8988T (cell line): ENCODE measurements at regions not wholly inside any gene's neighbourhood (a gene's known extent, or its start where the extent isn't known, plus 50 kb on each side); places are given as distances from the start of the nearest gene placed in this dataset.

Experiments used
- DNase-seq: peaks from one replicate; pipeline ENCODE4 v3.0.0; 2011

DNA sequence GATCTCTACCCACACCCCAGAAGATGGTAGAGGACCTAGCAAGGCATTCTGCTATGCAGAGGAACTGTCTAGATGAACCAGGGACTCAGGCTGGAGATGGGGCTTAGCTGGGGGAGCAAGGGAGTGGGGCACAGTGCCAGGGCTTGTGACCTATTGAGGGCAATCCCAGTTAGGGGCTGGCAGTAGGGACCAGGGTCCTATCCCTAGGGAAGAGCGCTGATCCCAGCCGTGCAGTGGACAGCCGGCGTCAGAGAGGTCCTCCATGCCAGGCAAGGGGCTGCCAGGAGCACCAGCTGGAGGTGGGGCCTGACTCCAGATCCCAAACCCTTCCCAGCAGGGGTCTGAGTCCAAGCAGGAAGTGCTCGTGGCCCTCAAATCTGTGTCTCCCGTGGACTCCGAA lies 52.7 kb upstream of the NEURL1B start:
- DNase-seq, result no peak

DNA sequence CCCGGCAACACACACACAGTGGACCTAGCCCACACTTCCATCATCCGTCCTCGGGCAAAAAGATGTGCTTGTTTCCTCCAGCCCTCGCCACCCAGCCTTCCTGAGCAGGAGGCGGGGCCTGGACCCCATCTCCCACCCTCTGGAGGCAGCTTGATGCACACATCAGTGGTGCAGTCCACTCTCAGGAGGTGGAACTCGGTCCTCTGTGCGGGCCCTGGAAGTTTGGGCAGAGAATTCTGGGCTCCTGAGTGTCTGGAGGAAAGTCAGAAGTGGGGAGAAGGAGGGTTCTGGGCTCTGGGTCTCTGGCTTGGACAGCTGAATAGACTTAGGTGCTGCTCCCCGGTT lies 54.0 kb upstream of the NEURL1B start:
- no peak for DNase-seq

DNA sequence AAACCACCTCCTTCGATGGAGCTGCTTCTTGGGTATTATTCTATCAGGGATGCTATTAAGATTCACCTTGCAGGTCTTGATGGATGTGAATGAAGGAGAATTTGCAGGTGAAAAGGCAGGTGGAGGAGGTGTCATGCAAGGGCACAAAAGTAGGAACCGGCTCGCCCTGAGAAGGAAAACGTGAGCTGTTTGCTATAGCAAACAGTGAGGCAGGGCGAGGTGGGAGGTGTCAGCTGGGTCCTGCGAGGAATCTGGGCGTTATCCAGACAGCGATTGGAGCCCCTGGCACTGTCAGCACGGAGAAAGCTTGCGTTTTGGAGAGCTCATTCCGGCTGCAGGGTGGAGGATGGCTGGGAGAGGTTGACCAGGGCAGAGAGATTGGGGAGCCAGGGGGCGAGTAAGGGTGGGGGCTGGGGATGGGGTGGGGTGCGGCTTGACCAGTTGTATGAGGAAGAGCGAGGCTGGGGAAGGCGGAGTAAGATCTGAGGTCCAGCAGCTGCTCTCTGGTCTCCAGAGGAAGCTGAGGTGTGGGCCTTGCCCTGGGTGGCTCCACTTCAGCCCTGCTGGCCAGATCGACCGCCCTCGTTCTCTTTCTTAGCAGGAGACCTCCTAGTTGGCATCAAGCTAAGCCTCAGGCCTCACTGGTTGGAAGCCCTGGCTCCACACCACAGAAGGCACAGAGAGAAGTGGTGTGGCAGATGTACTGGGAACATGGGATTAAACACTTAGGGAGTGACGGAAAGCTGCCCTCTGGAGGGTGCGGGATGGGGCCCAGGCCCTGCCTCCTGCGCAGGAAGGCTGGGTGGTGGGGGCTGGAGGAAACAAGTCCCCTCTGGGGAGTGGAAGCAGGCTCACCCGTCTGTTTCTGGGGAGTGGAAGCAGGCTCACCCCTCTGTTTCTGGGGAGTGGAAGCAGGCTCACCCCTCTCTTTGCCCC lies 54.7 kb upstream of the NEURL1B start:
- no peak for DNase-seq

DNA sequence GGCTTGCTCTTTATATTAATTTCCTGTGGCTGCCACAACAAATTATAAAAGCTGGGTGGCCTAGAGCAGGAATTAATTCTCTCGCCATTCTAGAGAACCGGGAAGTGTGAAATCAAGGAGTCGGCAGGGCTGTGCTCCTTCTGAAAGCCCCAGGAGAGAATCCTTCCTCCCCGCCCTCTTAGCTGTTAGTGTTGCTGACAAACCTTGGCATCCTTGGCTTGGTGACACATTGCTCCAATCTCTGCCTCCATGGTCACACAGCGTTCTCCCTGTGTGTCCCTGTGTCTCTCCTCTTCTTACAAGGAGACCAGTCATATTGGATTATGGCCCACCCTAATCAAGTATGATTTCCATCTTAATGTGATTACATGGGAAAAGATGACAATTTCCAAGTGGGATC lies 55.9 kb upstream of the NEURL1B start:
- no peak for DNase-seq

DNA sequence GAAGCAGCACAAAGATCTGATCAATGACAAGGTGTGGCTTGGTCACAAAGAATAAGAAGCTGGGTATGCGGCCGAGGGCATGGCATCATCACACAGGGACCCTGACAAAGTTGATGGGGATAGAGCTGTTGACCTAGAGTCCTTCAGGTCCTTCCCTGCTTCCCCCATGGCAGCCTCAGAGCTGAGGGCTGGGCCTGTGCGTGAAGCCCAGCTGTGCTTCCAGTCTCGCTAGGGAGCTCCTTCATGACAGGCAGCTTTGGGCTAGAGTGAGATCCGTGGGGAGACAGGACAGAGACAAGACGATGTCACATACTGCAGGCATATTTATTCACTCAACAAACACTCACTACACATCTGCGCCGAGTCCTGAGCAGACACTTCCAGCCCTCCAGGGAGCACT lies 56.4 kb upstream of the NEURL1B start:
- no peak for DNase-seq

DNA sequence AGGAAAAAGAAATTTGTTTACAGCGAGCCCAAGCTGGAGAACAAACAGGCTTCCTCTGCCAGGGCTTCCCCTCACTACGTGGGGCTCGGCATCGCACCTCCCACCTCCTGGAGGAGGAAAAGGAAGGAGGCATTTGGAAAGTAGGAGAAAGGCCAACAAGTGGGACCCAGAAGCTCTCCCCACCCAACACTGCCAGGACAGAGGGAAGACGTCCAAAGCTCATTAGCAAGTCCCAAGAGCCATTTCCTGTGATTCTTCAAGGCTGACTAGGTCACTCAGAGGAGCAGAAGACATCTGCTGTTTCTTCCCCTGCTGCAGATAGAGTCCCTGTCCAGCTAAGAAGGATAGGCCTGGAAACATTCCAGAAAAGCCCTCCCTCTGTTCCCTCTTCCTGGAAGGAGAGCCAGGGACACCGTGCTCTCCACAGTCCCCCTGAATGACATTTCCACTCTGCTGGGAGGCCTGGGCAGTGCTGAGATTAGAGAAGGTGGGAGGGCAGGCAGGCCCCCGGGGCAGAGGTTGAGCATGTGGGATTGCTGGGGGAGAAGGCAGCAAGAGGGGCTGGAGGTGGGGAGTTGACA lies 57.0 kb upstream of the NEURL1B start:
- DNase-seq, result no peak

DNA sequence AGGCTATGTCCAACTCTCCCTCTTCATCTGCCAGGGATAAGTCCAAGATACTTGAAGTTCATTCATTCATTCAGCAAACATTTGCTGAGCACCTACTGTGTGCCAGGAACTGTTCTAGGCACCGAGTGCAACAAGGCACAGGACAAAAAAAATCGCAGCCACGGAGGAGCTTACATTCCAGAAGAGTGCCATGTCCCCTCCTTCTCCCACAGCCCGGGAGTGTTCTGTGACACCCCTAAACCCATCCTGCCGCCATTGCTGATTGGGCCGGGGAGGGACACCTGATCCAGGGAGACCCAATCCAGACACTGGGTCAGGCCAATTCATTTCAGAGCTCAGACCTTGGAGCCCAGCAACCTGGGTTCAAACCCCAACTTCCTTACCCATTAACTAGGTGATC lies 58.1 kb upstream of the NEURL1B start:
- DNase-seq, result no peak

DNA sequence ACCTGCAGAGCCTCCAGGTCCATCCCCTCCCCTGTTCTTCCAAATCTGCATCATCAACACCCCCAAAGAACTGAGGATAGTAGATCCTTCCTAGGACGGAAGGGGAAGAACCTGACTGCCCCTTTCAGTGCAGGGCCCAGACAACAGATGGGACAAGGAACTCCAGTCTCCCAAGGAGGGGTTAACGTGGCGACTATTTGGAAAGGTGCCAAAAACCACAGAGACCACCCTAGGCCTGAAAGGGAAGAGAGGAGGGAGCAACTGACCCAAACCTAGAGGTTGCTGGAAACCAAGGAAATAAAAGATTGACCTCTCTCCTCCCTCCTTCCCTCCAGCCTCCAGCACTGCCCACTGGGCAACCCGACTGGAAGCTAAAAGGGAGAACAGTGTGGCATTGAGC lies 59.7 kb upstream of the NEURL1B start:
- DNase-seq, result no peak

DNA sequence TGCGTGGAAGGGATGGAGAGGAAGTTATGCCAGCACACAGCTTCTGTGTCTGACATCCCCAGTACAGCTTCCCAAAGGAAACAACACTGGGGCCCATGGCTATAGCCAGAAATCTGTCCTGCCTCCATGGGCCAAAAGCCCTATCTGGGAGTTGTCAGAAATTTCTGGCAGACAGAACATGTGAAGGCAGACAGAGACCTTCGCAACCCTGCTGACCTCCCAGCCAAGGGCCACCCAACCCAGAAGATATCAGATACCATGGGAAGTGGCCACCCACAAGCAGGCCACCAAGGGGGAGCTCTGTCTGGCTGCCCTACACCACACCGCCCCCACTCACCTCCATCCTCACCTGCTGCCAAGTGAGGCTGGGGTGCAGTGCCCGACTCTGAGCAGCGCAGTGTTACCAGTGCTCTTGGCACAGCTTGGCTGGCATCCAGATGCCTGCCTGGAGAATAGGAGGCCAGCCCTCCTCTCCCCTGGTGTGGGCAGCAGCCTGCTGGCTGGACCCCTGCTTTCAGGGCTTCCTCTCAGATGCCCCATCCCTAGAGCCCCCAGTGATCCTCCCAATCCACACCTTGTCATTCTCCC lies 61.6 kb upstream of the NEURL1B start:
- DNase-seq, result no peak

DNA sequence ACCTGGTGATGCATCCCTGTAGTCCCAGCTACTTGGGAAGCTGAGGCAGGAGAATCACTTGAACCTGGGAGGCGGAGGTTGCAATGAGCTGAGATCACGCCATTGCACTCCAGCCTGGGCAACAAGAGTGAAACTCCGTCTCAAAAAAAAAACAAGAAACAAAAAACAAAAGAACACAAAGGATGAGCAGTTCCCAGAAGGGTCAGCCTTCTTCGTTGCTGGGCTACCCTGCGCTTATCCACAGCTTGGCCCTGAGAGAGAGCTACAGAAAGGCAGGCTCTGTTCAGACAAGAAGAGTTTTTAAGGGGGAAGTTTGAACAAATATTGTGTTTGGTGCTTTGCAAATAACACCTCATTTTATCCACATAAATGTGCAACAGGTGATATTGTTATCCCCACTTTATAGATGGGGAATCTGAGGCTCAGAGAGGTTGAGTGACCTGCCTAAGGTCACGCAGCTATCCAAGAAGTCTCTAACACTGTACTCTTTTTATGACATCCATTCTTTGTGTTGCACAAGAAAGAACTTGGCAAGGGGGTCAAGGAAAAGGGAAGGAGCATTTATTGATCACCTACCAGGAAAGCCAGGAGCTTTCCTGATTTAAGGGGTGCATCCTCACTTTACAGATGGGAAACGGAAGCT lies 63.7 kb upstream of the NEURL1B start:
- no peak for DNase-seq

DNA sequence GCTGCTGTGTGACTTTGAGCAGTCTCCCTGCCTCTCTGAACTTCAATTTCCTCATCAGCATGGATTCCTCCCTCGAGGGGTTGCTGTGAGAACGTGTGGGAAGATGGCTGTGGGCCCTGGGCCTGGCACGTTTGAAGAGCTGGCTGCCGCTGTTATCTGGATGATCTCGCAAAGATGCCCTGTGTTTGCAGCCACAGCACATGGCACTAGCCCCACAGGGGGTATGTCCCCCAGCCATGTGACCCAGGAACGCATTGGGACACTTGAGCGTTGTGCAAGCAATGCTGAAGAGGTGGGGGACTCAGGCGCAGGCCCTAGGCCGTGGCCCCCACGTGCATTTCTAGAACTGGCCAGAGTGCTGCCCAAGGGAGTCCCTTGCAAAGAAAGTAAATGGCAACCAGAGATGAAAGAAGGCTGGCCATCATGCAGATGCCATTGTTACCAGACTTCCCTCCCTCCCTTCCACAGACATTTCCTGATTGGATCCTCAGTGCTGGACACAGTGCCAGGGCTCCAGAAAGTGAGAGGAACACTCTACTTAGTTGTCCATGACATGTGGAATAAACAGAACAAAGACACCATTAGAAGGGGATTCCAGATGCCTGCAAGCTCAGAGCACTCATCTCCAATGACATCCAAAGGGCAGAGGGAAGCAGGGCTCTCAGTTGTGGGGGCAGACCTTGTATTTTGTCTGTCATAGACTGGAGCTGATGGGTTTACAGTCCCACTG lies 65.1 kb upstream of the NEURL1B start:
- DNase-seq, result no peak

DNA sequence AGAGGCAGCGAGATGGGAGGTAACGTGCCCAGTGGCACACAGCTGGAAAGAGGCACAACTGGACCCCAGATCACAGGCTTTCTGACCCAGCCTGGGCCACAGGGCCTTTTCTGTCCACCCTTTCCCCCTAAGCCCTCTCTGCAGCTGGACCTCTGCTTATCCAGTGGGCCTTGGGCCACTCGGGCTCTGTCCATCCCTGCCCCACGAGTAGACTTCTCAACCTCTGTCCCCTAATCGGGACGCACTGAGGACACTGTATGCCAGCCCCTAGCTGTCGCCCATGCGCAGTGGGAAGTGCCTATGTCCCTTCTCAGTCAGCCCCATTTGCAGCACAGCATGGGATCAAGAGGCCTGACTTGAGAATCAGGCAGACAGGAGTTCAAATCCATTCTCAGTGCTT lies 65.6 kb upstream of the NEURL1B start:
- DNase-seq, result no peak

DNA sequence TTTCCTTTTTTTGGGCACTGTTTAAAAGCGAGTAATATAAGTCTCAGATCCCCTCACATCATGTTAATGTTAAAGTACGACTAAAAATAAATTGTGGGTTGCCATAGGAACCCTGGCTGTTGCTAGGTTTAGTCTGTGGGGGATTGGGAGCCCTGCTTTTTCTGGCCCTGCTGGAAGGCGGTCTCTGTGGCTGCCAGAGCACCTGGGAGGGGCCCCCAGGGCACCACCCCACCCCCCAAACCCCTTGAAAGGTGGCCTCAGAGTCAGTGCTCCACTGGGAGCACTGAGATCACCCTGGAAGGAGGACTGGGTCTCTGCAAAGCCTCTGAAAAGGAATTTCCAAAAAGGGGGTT lies 66.2 kb upstream of the NEURL1B start:
- no peak for DNase-seq

DNA sequence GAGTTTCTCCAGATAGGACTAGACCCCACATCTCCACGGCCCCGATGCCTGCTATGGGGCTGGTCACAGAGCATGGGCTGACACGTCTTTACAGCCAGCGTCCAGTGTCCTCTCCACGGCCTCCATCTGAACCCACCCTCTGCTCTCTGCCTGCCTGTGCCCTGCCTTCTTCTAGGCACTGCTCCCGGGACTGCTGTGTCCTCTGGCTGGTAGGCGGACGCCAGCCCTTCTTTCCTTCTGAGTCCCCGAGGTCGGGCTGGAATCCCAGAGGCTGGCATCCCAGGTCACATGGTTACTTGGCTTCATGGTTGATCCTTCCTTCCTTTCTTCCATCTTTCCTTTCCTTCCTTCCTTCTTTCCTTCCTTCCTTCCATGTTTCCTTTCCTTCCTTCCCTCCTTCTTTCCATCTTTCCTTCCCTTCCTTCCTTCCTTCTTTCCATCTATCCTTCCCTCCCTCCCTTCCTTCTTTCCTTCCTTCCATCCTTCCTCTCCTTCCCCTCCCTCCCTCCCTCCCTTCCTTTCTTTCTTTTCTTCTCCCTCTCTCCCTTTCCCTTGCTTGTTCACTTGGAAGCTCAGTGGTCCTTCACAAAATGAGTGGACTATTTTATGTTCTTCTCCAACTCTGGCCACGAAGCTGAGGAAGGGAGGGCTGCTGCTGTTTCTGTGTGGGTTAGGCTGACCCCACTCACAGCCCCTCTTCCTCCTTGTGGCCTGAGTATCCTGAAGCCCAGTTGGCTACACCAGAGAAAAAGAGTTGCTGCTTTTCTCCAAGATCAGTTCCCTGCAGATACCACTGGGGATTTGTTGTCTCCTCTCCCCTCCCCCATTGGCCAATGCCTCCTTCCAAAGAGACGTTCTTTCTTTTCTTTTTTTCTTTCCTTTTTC lies 66.8 kb upstream of the NEURL1B start:
- no peak for DNase-seq

DNA sequence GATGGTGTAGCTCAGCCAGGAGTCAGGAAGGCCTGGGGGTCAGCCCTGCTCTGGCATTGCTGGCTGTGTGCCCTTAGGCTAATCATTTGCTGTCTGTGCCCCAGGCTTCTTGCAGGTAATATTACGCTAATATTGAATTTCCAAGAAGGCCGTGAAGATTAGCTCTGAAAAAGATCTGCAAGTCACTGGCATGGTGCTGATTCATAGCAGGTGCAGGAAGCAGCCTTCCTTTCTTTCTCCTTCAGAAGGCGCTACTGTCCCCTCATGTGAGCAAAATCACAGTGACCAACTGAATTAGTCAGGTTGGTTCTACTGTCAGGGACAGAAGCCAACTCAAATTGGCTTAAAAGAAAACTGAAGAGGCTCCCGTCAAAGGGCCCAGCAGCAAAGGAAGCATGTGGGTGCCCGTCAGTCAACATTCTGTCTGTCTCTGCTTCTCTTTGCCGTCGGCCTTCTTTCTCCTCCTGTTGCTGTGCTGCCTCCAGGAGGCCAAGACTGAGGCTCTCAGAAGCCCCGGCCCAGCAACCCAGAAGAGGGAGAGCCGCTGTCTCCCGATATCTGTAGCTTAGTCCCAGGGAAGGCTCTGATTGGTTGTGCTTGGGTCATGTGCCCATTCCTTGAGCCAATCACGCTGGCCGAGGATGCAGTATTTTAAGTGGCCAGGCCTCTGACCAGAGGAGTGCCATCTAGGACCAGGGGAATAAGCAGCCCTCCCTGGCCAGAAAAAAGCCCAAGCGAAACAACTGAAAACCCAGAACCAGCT lies 67.8 kb upstream of the NEURL1B start:
- DNase-seq, result no peak

DNA sequence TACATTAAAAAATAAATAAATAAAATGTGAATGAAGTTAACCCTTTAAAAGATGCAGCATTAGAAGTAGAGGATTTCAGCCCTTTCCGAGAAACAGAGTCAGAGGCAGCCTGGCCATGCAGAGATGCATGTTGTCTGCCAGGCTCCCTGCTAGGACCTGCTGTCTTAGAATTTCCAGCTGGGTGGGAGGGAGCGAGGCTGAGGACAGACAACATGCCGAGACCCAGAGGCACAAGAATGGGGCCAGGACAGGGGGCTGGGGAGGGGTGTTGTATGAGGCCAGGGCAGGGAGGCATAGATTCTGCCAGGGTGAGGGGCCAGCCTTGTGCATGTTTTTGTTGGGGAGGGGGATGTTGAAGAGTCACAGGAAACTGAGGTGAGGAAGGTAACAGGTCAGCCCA lies 68.6 kb upstream of the NEURL1B start:
- no peak for DNase-seq

DNA sequence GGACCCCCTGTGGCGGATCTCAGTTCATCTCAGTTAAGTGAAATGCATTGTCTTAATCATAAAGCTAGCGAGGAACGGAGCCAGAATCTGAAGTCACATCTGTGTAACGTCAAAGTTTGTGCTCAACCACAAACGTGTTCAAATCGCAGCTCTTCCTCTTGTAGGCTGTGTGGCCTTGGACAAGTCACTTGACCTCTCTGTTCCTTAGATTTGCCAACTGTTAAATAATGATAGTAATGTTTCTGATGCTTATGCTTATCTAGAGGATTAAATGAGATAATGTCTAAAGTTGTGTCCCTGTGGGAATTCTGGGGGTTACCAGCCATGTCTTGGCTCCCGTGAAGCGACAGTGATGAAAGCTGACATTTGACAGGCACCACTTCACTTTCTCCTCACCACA lies 69.2 kb upstream of the NEURL1B start:
- no peak for DNase-seq

DNA sequence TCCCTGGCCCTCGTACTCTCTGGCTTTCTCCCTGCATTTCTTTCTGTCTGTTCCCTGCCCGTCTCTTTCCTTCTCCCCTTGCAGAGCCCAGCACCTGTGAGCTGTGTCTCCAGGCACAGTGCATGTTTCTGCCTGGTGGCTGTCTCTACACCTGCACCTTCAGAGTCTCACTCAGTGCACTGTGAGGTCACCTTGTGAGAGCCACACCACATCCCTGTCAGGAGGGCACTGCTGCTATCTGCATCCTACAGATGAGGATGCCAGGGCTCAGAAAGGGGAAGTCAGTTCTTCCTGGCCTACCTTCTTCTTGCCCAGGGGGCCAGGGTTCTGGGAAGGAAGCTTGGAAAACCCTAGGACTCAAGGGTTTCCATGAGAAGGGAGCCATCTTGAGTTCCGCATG lies 69.7 kb upstream of the NEURL1B start:
- DNase-seq, result no peak

DNA sequence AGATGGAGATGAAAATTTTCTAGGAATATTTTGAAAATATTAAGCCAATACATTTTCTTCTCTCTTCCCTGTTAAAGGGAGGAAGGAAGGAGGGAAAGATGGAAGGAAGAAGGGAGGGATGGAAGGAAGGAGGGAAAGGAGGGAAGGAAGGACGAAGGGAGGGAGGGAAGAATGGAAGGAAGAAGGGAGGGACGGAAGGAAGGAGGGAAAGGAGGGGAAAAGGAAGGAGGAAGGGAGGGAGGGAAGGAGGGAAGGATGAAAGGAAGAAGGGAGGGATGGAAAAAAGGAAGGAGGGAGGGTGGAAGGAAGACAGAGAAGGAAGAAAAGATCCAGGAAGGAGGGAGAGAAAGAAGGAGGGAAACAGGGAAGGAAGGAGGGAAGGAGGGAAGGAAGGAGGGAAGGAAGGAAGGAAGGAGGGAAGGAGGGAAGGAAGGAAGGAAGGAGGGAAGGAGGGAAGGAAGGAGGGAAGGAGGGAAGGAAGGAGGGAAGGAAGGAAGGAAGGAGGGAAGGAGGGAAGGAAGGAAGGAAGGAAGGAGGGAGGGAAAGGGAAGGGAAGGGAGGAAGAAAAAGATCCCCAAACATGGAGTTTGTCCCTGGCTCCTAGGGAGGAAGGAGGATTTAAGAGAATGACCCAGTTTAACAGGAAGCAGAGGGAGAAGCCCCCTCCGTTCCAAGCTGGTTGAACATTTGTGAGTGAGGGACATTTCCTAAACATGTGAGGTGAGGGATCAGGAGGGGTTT lies 70.3 kb upstream of the NEURL1B start:
- no peak for DNase-seq

DNA sequence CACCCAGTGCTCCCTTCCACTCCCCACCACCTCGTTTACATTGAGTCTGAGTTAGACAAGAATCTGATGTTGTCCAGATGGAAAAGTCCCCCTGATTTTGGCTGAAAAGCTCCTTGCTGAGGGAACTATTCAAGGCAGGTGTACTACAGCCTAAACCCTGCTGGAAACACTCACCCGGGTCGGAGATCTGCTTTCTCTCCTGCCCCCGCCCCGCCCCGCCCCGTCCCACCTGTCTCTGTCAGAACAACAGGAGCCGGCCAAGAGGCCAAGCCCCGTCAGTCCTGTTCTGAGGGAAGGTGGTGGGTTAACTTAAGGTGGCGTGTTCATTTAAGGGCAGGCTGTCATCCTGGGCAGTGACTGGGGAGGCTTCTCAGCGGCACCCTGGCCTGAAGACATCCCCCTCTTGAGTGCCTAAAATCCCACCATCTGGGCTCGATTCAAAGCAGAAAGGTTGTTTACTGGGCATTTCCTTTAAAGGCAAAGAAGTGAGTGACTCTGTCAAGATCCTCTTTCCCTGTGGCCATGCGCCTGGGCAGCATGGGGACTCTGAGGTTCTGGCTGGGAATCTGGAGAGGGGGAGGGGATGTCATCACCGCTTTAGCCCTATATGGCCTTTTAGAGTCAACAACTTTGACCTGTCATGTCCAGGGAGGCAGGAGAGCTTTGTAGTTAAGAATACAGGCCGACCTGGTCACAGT lies 71.1 kb upstream of the NEURL1B start:
- no peak for DNase-seq
